H1 (cell line): ENCODE measurements at regions not wholly inside any gene's neighbourhood (a gene's known extent, or its start where the extent isn't known, plus 50 kb on each side); places are given as distances from the start of the nearest gene placed in this dataset.

Experiments
- CTCF ChIA-PET: fragments of 300-600 bp; sonication (Branson Sonifier 250); formaldehyde crosslinking; loops from one replicate; lab custom pipeline; 2021; ENCODE audit not compliant: partially characterized antibody; lab: Charles Lee
- POLR2A ChIA-PET: fragments of 300-600 bp; sonication (Branson Sonifier 250); formaldehyde crosslinking; loops from one replicate; lab custom pipeline; 2021; ENCODE audit warnings: inconsistent platforms; ENCODE audit not compliant: partially characterized antibody; lab: Charles Lee
- DNase-seq, 2 experiments: peaks; one replicate each; pipeline versions ENCODE4 v3.0.0 to v3.0.0-alpha.2; 2010 to 2022; ENCODE audit warnings: low spot score in 2 of 2, low read depth in 1 of 2, mixed read lengths in 1 of 2
- FAIRE-seq: peaks from 2 replicates; lab custom pipeline; 2011; peaks lifted over from hg19 to GRCh38; lab: Jason Lieb, UNC
- H2AFZ ChIP-seq: 2 replicates; pipeline ENCODE4 v1.8.1; 2012; ENCODE audit warnings: low read length, inconsistent platforms
- H2AK5ac ChIP-seq: 2 replicates; pipeline ENCODE4 v1.6.1; 2013; ENCODE audit warnings: low read depth, low read length
- H2BK120ac ChIP-seq: replicated peaks from 2 replicates; pipeline ENCODE3; 2013; ENCODE audit warnings: low read depth, low read length, inconsistent platforms
- H2BK12ac ChIP-seq: 2 replicates; pipeline ENCODE4 v1.6.1; 2013; ENCODE audit warnings: low read depth, low read length
- H2BK15ac ChIP-seq: 2 replicates; pipeline ENCODE4 v1.6.1; 2013; ENCODE audit warnings: low read length
- H2BK20ac ChIP-seq: 2 replicates; pipeline ENCODE4 v1.6.1; 2013; ENCODE audit warnings: low read length
- H2BK5ac ChIP-seq: 2 replicates; pipeline ENCODE4 v1.6.1; 2013; ENCODE audit warnings: low read depth, low read length
- H3K14ac ChIP-seq: 2 replicates; pipeline ENCODE4 v1.6.1; 2013; ENCODE audit warnings: inconsistent platforms; ENCODE audit not compliant: insufficient read length
- H3K18ac ChIP-seq: 2 replicates; pipeline ENCODE4 v1.6.1; 2013; ENCODE audit warnings: low read length; ENCODE audit errors: extremely low read depth
- H3K23ac ChIP-seq: 2 replicates; pipeline ENCODE4 v1.6.1; 2013; ENCODE audit warnings: inconsistent platforms; ENCODE audit not compliant: insufficient read length
- H3K23me2 ChIP-seq: 2 replicates; pipeline ENCODE4 v1.6.1; 2013; ENCODE audit warnings: low read depth, low read length
- H3K27ac ChIP-seq: 2 replicates; pipeline ENCODE4 v1.6.1; 2011; ENCODE audit warnings: low read depth, low read length, inconsistent platforms
- H3K27me3 ChIP-seq, 4 experiments: replicated peaks in 1 of 4; 1 replicate in 1 of 4; 2 replicates in 3 of 4; pipeline versions ENCODE4 v1.6.1 to v1.8.1; 2011 to 2013; ENCODE audit warnings: low read length in 3 of 4, mild to moderate bottlenecking in 3 of 4, inconsistent platforms in 2 of 4, mixed read lengths in 2 of 4, moderate library complexity in 1 of 4; ENCODE audit not compliant: control insufficient read depth in 3 of 4, insufficient read depth in 3 of 4; ENCODE audit errors: extremely low read depth in 1 of 4
- H3K36me3 ChIP-seq, 4 experiments: 2 replicates each; pipeline versions ENCODE4 v1.6.1 to v1.8.1; 2011 to 2013; ENCODE audit warnings: mild to moderate bottlenecking in 4 of 4, low read length in 3 of 4, moderate library complexity in 2 of 4, control low read depth in 1 of 4, inconsistent platforms in 1 of 4; ENCODE audit not compliant: insufficient read depth in 4 of 4, control insufficient read depth in 2 of 4
- H3K4ac ChIP-seq: replicated peaks from 2 replicates; pipeline ENCODE3; 2013; ENCODE audit warnings: low read length, low read depth, mixed read lengths, inconsistent platforms; ENCODE audit not compliant: insufficient read length
- H3K4me1 ChIP-seq, 4 experiments: replicated peaks in 1 of 4; 1 replicate in 1 of 4; 2 replicates in 3 of 4; pipeline versions ENCODE4 v1.6.1 to v1.8.1; 2011 to 2013; ENCODE audit warnings: low read length in 3 of 4, inconsistent platforms in 2 of 4, mixed read lengths in 1 of 4; ENCODE audit not compliant: insufficient read depth in 4 of 4, control insufficient read depth in 3 of 4
- H3K4me2 ChIP-seq, 2 experiments: 2 replicates each; pipeline versions ENCODE4 v1.6.1 to v1.8.1; 2011 to 2013; ENCODE audit warnings: low read depth in 2 of 2, low read length in 2 of 2, control low read depth in 1 of 2, inconsistent platforms in 1 of 2, mild to moderate bottlenecking in 1 of 2; ENCODE audit not compliant: insufficient read depth in 1 of 2
- H3K4me3 ChIP-seq, 4 experiments: fragments of 200-600, 300-600 bp in 1 of 4; sonication (generic), shearing (Covaris generic), sonication (Bioruptor Twin) in 1 of 4; 2 replicates each; pipeline versions ENCODE4 v1.5.1 to v1.8.1; 2011 to 2016; ENCODE audit warnings: low read length in 4 of 4, low read depth in 3 of 4, control low read depth in 2 of 4, inconsistent platforms in 2 of 4, mild to moderate bottlenecking in 2 of 4, mixed read lengths in 1 of 4, moderate library complexity in 1 of 4; ENCODE audit not compliant: insufficient read depth in 2 of 4; ENCODE audit errors: extremely low read depth in 1 of 4
- H3K56ac ChIP-seq: replicated peaks from 2 replicates; pipeline ENCODE3; 2013; ENCODE audit warnings: low read depth, mild to moderate bottlenecking, mixed read lengths, low read length, inconsistent platforms; ENCODE audit not compliant: insufficient read length
- H3K79me1 ChIP-seq: 2 replicates; pipeline ENCODE4 v1.6.1; 2013; ENCODE audit warnings: low read depth, low read length, control low read depth
- H3K79me2 ChIP-seq, 2 experiments: 2 replicates each; pipeline versions ENCODE4 v1.6.1 to v1.8.1; 2012 to 2013; ENCODE audit warnings: low read length in 2 of 2, mild to moderate bottlenecking in 2 of 2, inconsistent platforms in 1 of 2; ENCODE audit not compliant: insufficient read depth in 2 of 2, control insufficient read depth in 1 of 2
- H3K9ac ChIP-seq, 4 experiments: replicated peaks in 1 of 4; 1 replicate in 1 of 4; 2 replicates in 3 of 4; pipeline versions ENCODE4 v1.6.1 to v1.8.1; 2011 to 2013; ENCODE audit warnings: low read depth in 3 of 4, low read length in 3 of 4, control low read depth in 2 of 4, mild to moderate bottlenecking in 2 of 4, moderate library complexity in 2 of 4, inconsistent platforms in 1 of 4; ENCODE audit errors: extremely low read depth in 1 of 4
- H3K9me3 ChIP-seq, 2 experiments: 2 replicates each; pipeline versions ENCODE4 v1.6.1 to v1.8.1; 2012 to 2013; ENCODE audit warnings: mild to moderate bottlenecking in 2 of 2, moderate library complexity in 2 of 2, control low read depth in 1 of 2, inconsistent platforms in 1 of 2, low read depth in 1 of 2, low read length in 1 of 2, mixed read lengths in 1 of 2; ENCODE audit not compliant: insufficient read depth in 2 of 2
- H4K20me1 ChIP-seq, 2 experiments: replicated peaks in 1 of 2; 2 replicates each; pipeline versions ENCODE3 to v1.8.1; 2011 to 2013; ENCODE audit warnings: inconsistent platforms in 2 of 2, low read length in 2 of 2, mild to moderate bottlenecking in 1 of 2; ENCODE audit not compliant: insufficient read depth in 2 of 2, control insufficient read depth in 1 of 2
- H4K5ac ChIP-seq: 2 replicates; pipeline ENCODE4 v1.6.1; 2013; ENCODE audit warnings: low read length, low read depth, mixed read lengths, inconsistent platforms; ENCODE audit not compliant: insufficient read length
- H4K8ac ChIP-seq: 2 replicates; pipeline ENCODE4 v1.8.0; 2013; ENCODE audit warnings: mild to moderate bottlenecking, moderate library complexity, low read length, inconsistent platforms; ENCODE audit not compliant: insufficient read depth; ENCODE audit errors: extremely low read depth
- H4K91ac ChIP-seq: replicated peaks from 2 replicates; pipeline ENCODE3; 2013; ENCODE audit warnings: low read length, mixed read lengths, inconsistent platforms; ENCODE audit not compliant: insufficient read length
- SP1 ChIP-seq: IDR thresholded peaks from 2 replicates; pipeline ENCODE4 v1.6.1; 2011; ENCODE audit warnings: low read depth, low read length
- WGBS, 2 experiments: shearing (Covaris generic) in 1 of 2; methylation state at CpG; one replicate each; pipeline versions ENCODE4 v1.1.6 to v1.1.7; 2013 to 2015; ENCODE audit warnings: low lambda C conversion rate in 2 of 2, mixed read lengths in 2 of 2, inconsistent platforms in 1 of 2, low coverage in 1 of 2, missing lambda C conversion rate in 1 of 2; ENCODE audit not compliant: insufficient replicate concordance in 2 of 2, insufficient coverage in 1 of 2, insufficient read length in 1 of 2; ENCODE audit errors: extremely low coverage in 1 of 2, missing lambda C conversion rate in 1 of 2; 5-methylcytosine and 5-hydroxymethylcytosine counted together

GRCh38 chr4:130648570-130648969, 1552.6 kb downstream of the C4orf33 start:
- H2BK5ac ChIP-seq: no peak overlapping the region
- no peak overlapping the region for H2BK12ac ChIP-seq
- DNase-seq: no peak
- H3K4me1 ChIP-seq: peaks cover 0 to 4% (median under 1%) of the 10 kb centered on the region in 4 experiments; a peak in 1 of 7 replicates
- H2BK15ac ChIP-seq: no peak overlapping the region
- H3K79me1 ChIP-seq: no peaks in the 10 kb centered on the region
- ChIA-PET CTCF (interaction anchor here (1.3 kb wide), 1 partner anchor 15 kb away, joined by 4 read pairs; no protein-coding TSS in a partner anchor), POLR2A (no interaction called here)
- FAIRE-seq: no peak
- no peak overlapping the region for H2BK20ac ChIP-seq
- 85% methylated on average over 2 of the region's 2 CpGs; no CpG with 5 or more reads in 1 of the 2 experiments for WGBS, 2 experiments
- H4K20me1 ChIP-seq: no peaks in the 10 kb centered on the region
- no peak overlapping the region for H4K5ac ChIP-seq
- H3K36me3 ChIP-seq: no peaks in the 10 kb centered on the region
- H3K23me2 ChIP-seq: no peaks in the 10 kb centered on the region
- H3K9ac ChIP-seq: no peak overlapping the region
- no peak overlapping the region for H3K14ac ChIP-seq
- no peak overlapping the region for H2BK120ac ChIP-seq
- H2AFZ ChIP-seq: no peak overlapping the region
- H3K4me3 ChIP-seq: no peak overlapping the region
- H3K9me3 ChIP-seq: no peaks in the 10 kb centered on the region
- no peak overlapping the region for H4K91ac ChIP-seq
- no peak for TF ChIP-seq SP1
- no peaks in the 10 kb centered on the region for H3K27me3 ChIP-seq
- H3K18ac ChIP-seq: no peak overlapping the region
- H4K8ac ChIP-seq: no peak overlapping the region
- H3K56ac ChIP-seq: no peak overlapping the region
- H2AK5ac ChIP-seq: no peak overlapping the region
- no peak overlapping the region for H3K23ac ChIP-seq
- H3K4me2 ChIP-seq: no peak overlapping the region
- H3K27ac ChIP-seq: no peak overlapping the region
- no peaks in the 10 kb centered on the region for H3K79me2 ChIP-seq
- H3K4ac ChIP-seq: no peak overlapping the region
